ENCODE measurements at regions not wholly inside any gene's neighbourhood (a gene's known extent, or its start where the extent isn't known, plus 50 kb on each side); places are given as distances from the start of the nearest gene placed in this dataset.
"Not testable (repeated sequence)": the region's sequence is repeated elsewhere in the genome, so short reads cannot be mapped to it uniquely, and the experiment has no call there.

DNA sequence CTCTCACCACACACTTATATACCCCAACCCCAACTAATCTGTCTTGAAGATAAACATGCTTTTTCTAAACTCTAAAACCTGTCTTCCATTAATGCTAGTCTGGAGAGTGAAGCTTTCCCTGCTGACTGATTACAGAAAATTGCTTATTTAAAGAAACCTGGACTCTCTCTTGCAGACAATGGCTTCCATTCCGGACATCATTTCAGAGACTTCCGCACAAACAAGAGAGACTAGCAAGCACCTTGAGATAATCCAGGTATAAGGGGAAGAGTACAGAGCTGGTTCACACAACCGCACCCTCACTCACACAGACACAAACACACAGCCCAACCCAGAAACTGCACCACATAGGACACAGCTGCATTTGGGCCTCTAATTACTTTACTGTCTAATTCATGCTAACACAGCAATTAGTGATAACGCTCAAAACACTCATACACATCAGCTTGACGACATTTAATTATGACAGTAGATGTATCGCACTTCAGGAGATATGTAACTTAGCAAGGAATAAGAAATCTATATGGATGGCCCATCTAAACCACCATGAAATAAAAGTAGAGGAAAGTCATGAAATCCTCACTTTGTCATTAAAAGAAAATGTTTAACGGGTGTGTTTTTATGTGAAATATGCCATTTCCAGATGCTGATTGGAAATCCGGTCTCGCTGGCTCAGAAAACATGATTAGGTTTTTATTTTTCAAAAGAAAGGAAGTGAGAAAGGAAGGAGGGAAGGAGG lies 138.1 kb upstream of the JARID2 start:
- peaks cover 13% of the 10 kb centered on the region for H3K4me1 Mint-ChIP-seq (ENCODE audit: low read depth, unreplicated experiment)
- no peak overlapping the region for H3K27ac Mint-ChIP-seq (ENCODE audit: unreplicated experiment)
- H3K4me3 Mint-ChIP-seq (ENCODE audit: unreplicated experiment), result no peak overlapping the region
- peaks cover 6% of the 10 kb centered on the region for H3K27me3 Mint-ChIP-seq (ENCODE audit: unreplicated experiment)
- no peaks in the 10 kb centered on the region for H3K9me3 Mint-ChIP-seq (ENCODE audit: unreplicated experiment)
- no peak for DNase-seq
- no peak for TF ChIP-seq CTCF (IDR thresholded peaks at IDR 0.05; ENCODE audit: partially characterized antibody, unreplicated experiment)
- H3K36me3 Mint-ChIP-seq (ENCODE audit: unreplicated experiment), result peaks cover 4% of the 10 kb centered on the region

DNA sequence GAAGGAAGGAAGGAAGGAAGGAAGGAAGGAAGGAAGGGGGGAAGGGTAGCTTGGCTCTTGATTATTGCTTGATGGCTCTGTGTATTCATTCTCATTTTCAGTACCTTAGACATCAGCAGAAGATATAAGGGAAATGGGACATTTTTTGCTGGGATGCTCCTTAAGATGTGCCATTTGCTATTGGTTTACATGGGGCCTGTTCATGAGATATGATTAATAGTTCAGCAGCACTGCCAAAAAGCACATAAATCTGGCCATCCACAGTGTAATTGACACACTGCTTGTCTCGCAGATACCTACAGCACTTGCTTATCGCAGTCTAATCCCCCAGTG lies 137.5 kb upstream of the JARID2 start:
- no peak for TF ChIP-seq CTCF (IDR thresholded peaks at IDR 0.05; ENCODE audit: partially characterized antibody, unreplicated experiment)
- H3K4me3 Mint-ChIP-seq (ENCODE audit: unreplicated experiment), result no peak overlapping the region
- H3K36me3 Mint-ChIP-seq (ENCODE audit: unreplicated experiment), result peaks cover 4% of the 10 kb centered on the region
- H3K27ac Mint-ChIP-seq (ENCODE audit: unreplicated experiment), result no peak overlapping the region
- H3K9me3 Mint-ChIP-seq (ENCODE audit: unreplicated experiment), result no peaks in the 10 kb centered on the region
- peaks cover 13% of the 10 kb centered on the region for H3K4me1 Mint-ChIP-seq (ENCODE audit: low read depth, unreplicated experiment)
- peaks cover 6% of the 10 kb centered on the region for H3K27me3 Mint-ChIP-seq (ENCODE audit: unreplicated experiment)
- no peak for DNase-seq

- Mint-ChIP-seq H3K9me3 (ENCODE audit: unreplicated experiment) (no peaks in the 10 kb centered on the region), H3K4me1 (ENCODE audit: low read depth, unreplicated experiment) (peaks cover 13% of the 10 kb centered on the region), H3K4me3 (ENCODE audit: unreplicated experiment) (no peak overlapping the region), H3K36me3 (ENCODE audit: unreplicated experiment) (peaks cover 4% of the 10 kb centered on the region), H3K27ac (ENCODE audit: unreplicated experiment) (no peak overlapping the region), H3K27me3 (ENCODE audit: unreplicated experiment) (peaks cover 5% of the 10 kb centered on the region)
- no peak for TF ChIP-seq CTCF (IDR thresholded peaks at IDR 0.05; ENCODE audit: partially characterized antibody, unreplicated experiment)
- DNase-seq, result no peak
These were observed 136.4 kb upstream of the JARID2 start for GRCh38 chr6:15109338-15110090.

DNA sequence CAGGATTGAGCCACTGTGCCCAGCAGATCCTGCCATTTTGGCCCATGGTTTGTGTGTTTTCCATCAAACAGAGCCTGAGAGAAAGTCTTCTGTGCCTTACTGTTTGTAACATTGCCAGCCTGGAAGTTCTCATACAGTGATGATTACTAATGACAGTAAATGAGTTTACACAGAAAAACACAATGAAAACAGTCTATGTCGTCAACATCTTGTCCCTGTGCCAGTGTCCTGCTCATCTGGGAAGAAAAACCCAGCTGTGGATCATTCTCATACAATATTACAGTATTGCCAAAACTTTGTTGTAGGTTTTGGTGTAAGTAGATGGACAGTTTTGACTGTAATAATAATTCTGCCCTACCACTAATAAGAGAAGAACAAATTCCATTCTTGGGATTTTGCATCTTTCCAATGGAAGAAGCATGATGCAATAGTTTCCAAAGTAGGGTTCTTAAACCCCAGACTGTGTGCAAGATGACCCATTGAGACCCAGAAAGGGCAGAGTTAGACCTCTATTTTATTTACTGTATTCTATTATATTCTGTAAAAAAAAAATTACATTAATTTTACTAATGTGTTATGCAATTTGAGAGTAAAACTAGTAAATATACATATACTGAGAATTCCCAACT lies 135.0 kb upstream of the JARID2 start:
- H3K27me3 Mint-ChIP-seq (ENCODE audit: unreplicated experiment), result peaks cover 5% of the 10 kb centered on the region
- no peak overlapping the region for H3K27ac Mint-ChIP-seq (ENCODE audit: unreplicated experiment)
- no peaks in the 10 kb centered on the region for H3K36me3 Mint-ChIP-seq (ENCODE audit: unreplicated experiment)
- no peak for TF ChIP-seq CTCF (IDR thresholded peaks at IDR 0.05; ENCODE audit: partially characterized antibody, unreplicated experiment)
- DNase-seq, result no peak
- H3K4me3 Mint-ChIP-seq (ENCODE audit: unreplicated experiment), result no peak overlapping the region
- H3K4me1 Mint-ChIP-seq (ENCODE audit: low read depth, unreplicated experiment), result peaks cover 13% of the 10 kb centered on the region
- H3K9me3 Mint-ChIP-seq (ENCODE audit: unreplicated experiment), result no peaks in the 10 kb centered on the region

DNA sequence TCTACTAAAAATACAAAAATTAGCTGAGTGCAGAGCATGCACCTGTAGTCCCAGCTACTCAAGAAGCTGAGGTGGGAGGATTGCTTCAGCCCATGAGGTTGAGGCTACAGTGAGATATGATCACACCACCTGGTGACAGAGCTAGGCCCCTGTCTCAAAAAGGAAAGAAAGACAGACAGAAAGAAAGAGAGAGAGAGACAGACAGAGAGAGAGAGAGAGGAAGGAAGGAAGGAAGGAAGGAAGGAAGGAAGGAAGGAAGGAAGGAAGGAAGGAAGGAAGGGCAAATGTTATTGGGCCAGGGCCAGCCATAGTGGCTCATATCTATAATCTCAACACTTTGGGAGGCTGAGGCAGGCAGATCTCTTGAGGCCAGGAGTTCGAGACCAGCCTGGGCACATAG lies 134.3 kb upstream of the JARID2 start:
- not testable (repeated sequence) for H3K36me3 Mint-ChIP-seq (ENCODE audit: unreplicated experiment); H3K27me3 Mint-ChIP-seq (ENCODE audit: unreplicated experiment); H3K27ac Mint-ChIP-seq (ENCODE audit: unreplicated experiment)

More for the DNA sequence above, 134.3 kb upstream of the JARID2 start:
- not testable (repeated sequence) for DNase-seq; H3K9me3 Mint-ChIP-seq (ENCODE audit: unreplicated experiment); H3K4me3 Mint-ChIP-seq (ENCODE audit: unreplicated experiment)
- peaks cover 13% of the 10 kb centered on the region for H3K4me1 Mint-ChIP-seq (ENCODE audit: low read depth, unreplicated experiment)

All from glutamatergic neuron (in vitro differentiated cells).